Nephron progenitor cell (in vitro differentiated cells): ENCODE measurements at regions not wholly inside any gene's neighbourhood (a gene's known extent, or its start where the extent isn't known, plus 50 kb on each side); places are given as distances from the start of the nearest gene placed in this dataset.

Experiments
- DNase-seq: peaks from one replicate; pipeline ENCODE4 v3.0.0; 2021
- H3K27ac Mint-ChIP-seq: 2 replicates; pipeline ENCODE4 v1.8.0; 2021; ENCODE audit warnings: mild to moderate bottlenecking, moderate library complexity, mixed read lengths
- H3K27me3 Mint-ChIP-seq: 2 replicates; pipeline ENCODE4 v1.8.0; 2021; ENCODE audit warnings: mild to moderate bottlenecking, low read depth, mixed read lengths; ENCODE audit not compliant: poor library complexity
- H3K36me3 Mint-ChIP-seq: 2 replicates; pipeline ENCODE4 v1.8.0; 2021; ENCODE audit warnings: low read depth, mixed read lengths
- H3K4me1 Mint-ChIP-seq: 2 replicates; pipeline ENCODE4 v1.8.0; 2021; ENCODE audit warnings: mixed read lengths
- H3K4me3 Mint-ChIP-seq: 2 replicates; pipeline ENCODE4 v1.8.0; 2021; ENCODE audit warnings: mild to moderate bottlenecking, moderate library complexity, mixed read lengths
- H3K9me3 Mint-ChIP-seq: 2 replicates; pipeline ENCODE4 v1.8.0; 2021; ENCODE audit warnings: mild to moderate bottlenecking, moderate library complexity, mixed read lengths
- TF ChIP-seq, protein P1 (sequence below): fragments of 200-600 bp; sonication (generic); IDR thresholded peaks from 2 replicates; pipeline ENCODE4 v1.5.0; 2021; ENCODE audit warnings: antibody characterized with exemption

DNA sequence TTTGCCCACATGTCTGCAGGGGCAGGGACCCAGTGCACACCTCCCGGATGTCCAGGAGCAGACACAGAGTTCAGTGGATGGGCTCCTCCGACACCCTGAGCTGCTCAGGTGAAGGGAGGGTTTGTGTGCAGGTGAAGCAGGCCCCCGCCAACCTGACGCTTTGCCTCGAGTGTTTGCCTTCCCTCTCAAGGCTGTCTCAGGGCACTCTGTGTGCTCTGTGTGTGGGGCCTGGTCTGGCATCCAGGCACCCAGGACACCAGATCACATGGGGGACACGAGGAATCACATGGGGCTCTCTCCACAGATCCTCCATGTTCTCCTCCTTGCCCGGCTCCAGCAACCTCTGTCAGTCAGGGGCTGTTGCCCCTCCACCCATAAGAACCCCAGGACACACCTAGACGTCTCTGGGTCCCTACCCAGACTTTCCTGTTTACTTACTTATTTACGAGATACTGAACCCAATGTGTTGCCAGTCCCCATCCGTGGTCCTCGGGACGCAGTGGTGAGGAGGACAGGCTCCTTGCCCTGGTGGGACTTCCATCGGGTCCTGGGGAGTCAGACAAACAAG, 99.5 kb downstream of the HTR5A start:
- Mint-ChIP-seq H3K4me1 (no peaks in the 10 kb centered on the region), H3K36me3 (no peaks in the 10 kb centered on the region), H3K9me3 (peaks cover 6% of the 10 kb centered on the region), H3K27ac (no peak overlapping the region), H3K27me3 (peaks cover 10% of the 10 kb centered on the region), H3K4me3 (no peak overlapping the region)
- no peak for DNase-seq
- TF ChIP-seq, protein P1, sequence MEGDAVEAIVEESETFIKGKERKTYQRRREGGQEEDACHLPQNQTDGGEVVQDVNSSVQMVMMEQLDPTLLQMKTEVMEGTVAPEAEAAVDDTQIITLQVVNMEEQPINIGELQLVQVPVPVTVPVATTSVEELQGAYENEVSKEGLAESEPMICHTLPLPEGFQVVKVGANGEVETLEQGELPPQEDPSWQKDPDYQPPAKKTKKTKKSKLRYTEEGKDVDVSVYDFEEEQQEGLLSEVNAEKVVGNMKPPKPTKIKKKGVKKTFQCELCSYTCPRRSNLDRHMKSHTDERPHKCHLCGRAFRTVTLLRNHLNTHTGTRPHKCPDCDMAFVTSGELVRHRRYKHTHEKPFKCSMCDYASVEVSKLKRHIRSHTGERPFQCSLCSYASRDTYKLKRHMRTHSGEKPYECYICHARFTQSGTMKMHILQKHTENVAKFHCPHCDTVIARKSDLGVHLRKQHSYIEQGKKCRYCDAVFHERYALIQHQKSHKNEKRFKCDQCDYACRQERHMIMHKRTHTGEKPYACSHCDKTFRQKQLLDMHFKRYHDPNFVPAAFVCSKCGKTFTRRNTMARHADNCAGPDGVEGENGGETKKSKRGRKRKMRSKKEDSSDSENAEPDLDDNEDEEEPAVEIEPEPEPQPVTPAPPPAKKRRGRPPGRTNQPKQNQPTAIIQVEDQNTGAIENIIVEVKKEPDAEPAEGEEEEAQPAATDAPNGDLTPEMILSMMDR, result no peak

GRCh38 chr7:155170331-155170730, 100.2 kb downstream of the HTR5A start:
- Mint-ChIP-seq H3K9me3 (peaks cover 6% of the 10 kb centered on the region), H3K4me1 (no peaks in the 10 kb centered on the region), H3K27me3 (peaks cover 11% of the 10 kb centered on the region)

GRCh38 chr7:155172141-155172540, 102.0 kb downstream of the HTR5A start:
- Mint-ChIP-seq H3K27ac (no peak overlapping the region), H3K4me3 (no peak overlapping the region), H3K27me3 (peaks cover 13% of the 10 kb centered on the region), H3K4me1 (no peaks in the 10 kb centered on the region), H3K9me3 (peaks cover 13% of the 10 kb centered on the region), H3K36me3 (no peaks in the 10 kb centered on the region)
- DNase-seq, result no peak
- TF ChIP-seq, protein P1, result no peak

More at GRCh38 chr7:155170331-155170730, 100.2 kb downstream of the HTR5A start:
- Mint-ChIP-seq H3K27ac (no peak overlapping the region), H3K4me3 (no peak overlapping the region), H3K36me3 (no peaks in the 10 kb centered on the region)
- DNase-seq, result no peak
- TF ChIP-seq, protein P1, result no peak

- no peaks in the 10 kb centered on the region for H3K4me1 Mint-ChIP-seq
- H3K36me3 Mint-ChIP-seq, result no peaks in the 10 kb centered on the region
- H3K27me3 Mint-ChIP-seq, result peaks cover 13% of the 10 kb centered on the region
- H3K4me3 Mint-ChIP-seq, result no peak overlapping the region
- DNase-seq, result no peak
- peaks cover 13% of the 10 kb centered on the region for H3K9me3 Mint-ChIP-seq
- H3K27ac Mint-ChIP-seq, result no peak overlapping the region
- TF ChIP-seq, protein P1, result no peak
Observed at GRCh38 chr7:155173905-155174304, 103.8 kb downstream of the HTR5A start.

GRCh38 chr7:155178096-155178495, 108.0 kb downstream of the HTR5A start:
- Mint-ChIP-seq H3K4me1 (no peaks in the 10 kb centered on the region), H3K27me3 (peaks cover 13% of the 10 kb centered on the region), H3K9me3 (peaks cover 36% of the 10 kb centered on the region), H3K36me3 (no peaks in the 10 kb centered on the region), H3K4me3 (no peak overlapping the region), H3K27ac (no peak overlapping the region)
- TF ChIP-seq, protein P1, result no peak
- DNase-seq, result no peak

GRCh38 chr7:155181768-155182167, 111.6 kb downstream of the HTR5A start:
- Mint-ChIP-seq H3K9me3 (peaks cover 66% of the 10 kb centered on the region), H3K27me3 (peaks cover 3% of the 10 kb centered on the region), H3K4me3 (no peak overlapping the region), H3K36me3 (peaks cover 6% of the 10 kb centered on the region), H3K4me1 (no peaks in the 10 kb centered on the region), H3K27ac (no peak overlapping the region)
- TF ChIP-seq, protein P1, result no peak
- DNase-seq, result no peak
